Chondrocyte (in vitro differentiated cells): ENCODE measurements at regions not wholly inside any gene's neighbourhood (a gene's known extent, or its start where the extent isn't known, plus 50 kb on each side); places are given as distances from the start of the nearest gene placed in this dataset.

ENCODE experiments used
- DNase-seq: peaks from one replicate; pipeline ENCODE4 v3.0.0; 2021; ENCODE audit warnings: mixed read lengths, low spot score
- H3K27ac Mint-ChIP-seq: one replicate; pipeline ENCODE4 v1.8.0; 2021; ENCODE audit warnings: mild to moderate bottlenecking, moderate library complexity, mixed read lengths; ENCODE audit not compliant: unreplicated experiment
- H3K27me3 Mint-ChIP-seq: 2 replicates; pipeline ENCODE4 v1.8.0; 2021; ENCODE audit warnings: low read depth, mixed read lengths
- H3K36me3 Mint-ChIP-seq: 2 replicates; pipeline ENCODE4 v1.8.0; 2021; ENCODE audit warnings: low read depth, mixed read lengths
- H3K4me1 Mint-ChIP-seq: 2 replicates; pipeline ENCODE4 v1.8.0; 2021; ENCODE audit warnings: low read depth, mild to moderate bottlenecking, mixed read lengths
- H3K4me3 Mint-ChIP-seq: one replicate; pipeline ENCODE4 v1.8.0; 2021; ENCODE audit warnings: mild to moderate bottlenecking, moderate library complexity, mixed read lengths; ENCODE audit not compliant: unreplicated experiment
- H3K9me3 Mint-ChIP-seq: 2 replicates; pipeline ENCODE4 v1.8.0; 2021; ENCODE audit warnings: low read depth, mixed read lengths
- CTCF ChIP-seq: fragments of 200-600 bp; sonication (generic); IDR thresholded peaks from 2 replicates; pipeline ENCODE4 v1.5.0; 2021; ENCODE audit warnings: antibody characterized with exemption, mild to moderate bottlenecking, moderate library complexity

- Mint-ChIP-seq H3K27ac (no peak overlapping the region), H3K9me3 (no peaks in the 10 kb centered on the region), H3K27me3 (peaks cover 20% of the 10 kb centered on the region), H3K36me3 (no peaks in the 10 kb centered on the region), H3K4me1 (no peaks in the 10 kb centered on the region), H3K4me3 (no peak overlapping the region)
- no peak for TF ChIP-seq CTCF
- DNase-seq: no peak
Measured at GRCh38 chr9:108803428-108804065, 52.2 kb downstream of the ACTL7B start.

DNA sequence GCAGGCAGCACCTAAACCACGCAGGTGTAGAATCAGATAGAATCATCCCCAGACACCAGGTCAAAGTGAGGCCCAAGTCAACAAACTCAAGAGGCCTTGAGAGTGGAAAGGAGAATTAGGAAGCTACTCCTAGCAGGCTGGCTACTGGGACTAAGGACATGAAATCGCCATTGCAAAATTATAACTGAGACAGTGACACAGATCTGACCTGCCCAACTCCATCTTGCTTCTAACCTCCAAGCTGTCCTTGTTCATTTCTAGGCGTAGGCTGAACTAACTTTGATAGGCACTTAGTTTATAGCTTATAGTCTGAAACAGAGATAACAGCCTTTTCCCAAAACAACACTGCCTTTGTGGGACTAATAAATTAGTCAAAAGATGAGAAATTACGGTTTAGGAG lies 52.8 kb downstream of the ACTL7B start:
- Mint-ChIP-seq H3K4me1 (no peaks in the 10 kb centered on the region), H3K36me3 (no peaks in the 10 kb centered on the region), H3K27me3 (peaks cover 20% of the 10 kb centered on the region), H3K4me3 (no peak overlapping the region), H3K27ac (no peak overlapping the region), H3K9me3 (no peaks in the 10 kb centered on the region)
- no peak for TF ChIP-seq CTCF
- no peak for DNase-seq

GRCh38 chr9:108801949-108802348 lies 53.8 kb downstream of the ACTL7B start:
- Mint-ChIP-seq H3K4me1 (no peaks in the 10 kb centered on the region), H3K27me3 (peaks cover 17% of the 10 kb centered on the region), H3K4me3 (no peak overlapping the region), H3K27ac (no peak overlapping the region), H3K36me3 (no peaks in the 10 kb centered on the region), H3K9me3 (no peaks in the 10 kb centered on the region)
- DNase-seq: no peak
- TF ChIP-seq CTCF: no peak

DNA sequence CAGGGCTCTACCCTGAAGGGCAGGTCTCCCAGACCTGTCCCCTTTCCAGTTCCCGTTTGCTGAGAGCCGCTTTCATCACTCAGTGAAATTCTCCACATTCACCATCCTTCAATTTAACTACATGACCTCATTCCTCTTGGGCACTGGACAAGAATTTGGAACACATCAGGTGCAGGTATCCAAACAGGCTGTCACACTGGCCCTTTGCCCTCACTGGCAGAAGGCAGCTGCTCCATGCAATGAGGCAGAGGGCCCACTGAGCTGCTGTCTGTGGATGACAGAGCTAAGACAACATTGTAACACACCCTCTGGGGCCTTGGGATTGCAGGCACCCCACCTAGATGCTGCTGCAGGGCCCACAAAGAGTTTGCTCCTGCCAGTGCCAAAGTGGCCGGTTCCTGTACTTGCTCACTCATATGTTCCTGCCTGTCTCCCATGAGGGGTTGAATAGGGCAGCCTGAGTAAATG lies 55.1 kb downstream of the ACTL7B start:
- H3K27me3 Mint-ChIP-seq: peaks cover 7% of the 10 kb centered on the region
- H3K4me3 Mint-ChIP-seq: no peak overlapping the region
- TF ChIP-seq CTCF: no peak
- no peak for DNase-seq
- H3K4me1 Mint-ChIP-seq: no peaks in the 10 kb centered on the region
- no peaks in the 10 kb centered on the region for H3K9me3 Mint-ChIP-seq
- no peaks in the 10 kb centered on the region for H3K36me3 Mint-ChIP-seq
- no peak overlapping the region for H3K27ac Mint-ChIP-seq

DNA sequence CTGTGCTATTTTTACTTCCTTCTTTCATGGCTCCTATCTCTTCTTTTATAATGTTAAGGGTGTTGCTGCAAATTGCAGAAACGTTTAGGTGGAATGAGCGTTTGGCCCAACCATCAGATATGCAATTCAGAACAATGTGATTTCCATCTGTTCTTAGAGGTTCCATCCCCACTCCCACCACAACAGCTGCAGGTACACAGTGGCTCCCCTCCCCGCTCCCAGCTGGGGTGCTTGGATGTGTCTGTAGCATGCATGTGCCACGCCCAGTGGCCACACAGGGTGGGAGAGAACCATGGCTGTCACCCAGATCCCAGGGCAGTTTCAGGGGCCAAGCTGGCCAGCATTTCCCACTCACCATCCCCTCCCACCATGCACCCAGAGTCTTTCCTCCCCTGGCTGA lies 62.2 kb downstream of the ACTL7B start:
- H3K4me1 Mint-ChIP-seq: no peaks in the 10 kb centered on the region
- no peaks in the 10 kb centered on the region for H3K36me3 Mint-ChIP-seq
- no peak overlapping the region for H3K27ac Mint-ChIP-seq
- peaks cover 3% of the 10 kb centered on the region for H3K27me3 Mint-ChIP-seq
- peaks cover 5% of the 10 kb centered on the region for H3K9me3 Mint-ChIP-seq
- no peak overlapping the region for H3K4me3 Mint-ChIP-seq
- no peak for DNase-seq
- TF ChIP-seq CTCF: no peak
